ENCODE measurements at regions not wholly inside any gene's neighbourhood (a gene's known extent, or its start where the extent isn't known, plus 50 kb on each side); places are given as distances from the start of the nearest gene placed in this dataset.

DNA sequence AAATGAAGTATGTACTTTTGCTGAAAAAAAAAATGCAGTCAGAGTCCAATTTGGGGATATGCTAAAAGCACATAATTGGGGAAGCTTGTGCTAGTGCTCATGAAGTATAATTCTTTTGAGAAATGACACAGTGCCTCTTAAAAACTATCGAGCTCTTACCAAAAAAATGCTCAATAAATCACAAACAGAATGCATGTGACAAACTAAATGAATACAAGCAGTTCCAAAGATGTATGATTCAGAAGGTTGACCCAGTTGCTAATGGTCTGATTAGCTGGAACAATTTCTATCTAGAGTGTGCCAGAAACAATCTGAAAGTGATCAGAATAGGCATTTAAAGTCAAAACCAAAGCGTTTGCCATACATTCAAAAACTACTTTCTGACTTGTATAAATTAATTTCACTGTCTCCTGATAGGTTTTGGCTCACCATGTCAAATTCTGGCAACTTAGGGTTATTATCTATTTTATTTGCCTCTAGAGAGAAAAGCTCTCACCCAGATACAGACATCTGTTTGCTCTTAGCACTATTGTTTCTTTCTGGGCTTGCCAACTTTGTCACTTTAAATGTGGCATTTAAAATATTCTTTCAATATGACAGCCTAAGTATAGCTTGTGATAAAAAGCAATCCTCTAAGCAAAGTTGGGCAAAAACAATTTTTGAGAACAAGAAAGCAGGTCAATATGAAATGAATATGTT, 114.7 kb upstream of the AHR start:
- DNase-seq: no peak

GRCh38 chr7:17184805-17185689, 113.4 kb upstream of the AHR start:
- no peak for DNase-seq

GRCh38 chr7:17185690-17186070, 112.8 kb upstream of the AHR start:
- peak in 1 of 2 donors; percentile 81 for DNase-seq

DNA sequence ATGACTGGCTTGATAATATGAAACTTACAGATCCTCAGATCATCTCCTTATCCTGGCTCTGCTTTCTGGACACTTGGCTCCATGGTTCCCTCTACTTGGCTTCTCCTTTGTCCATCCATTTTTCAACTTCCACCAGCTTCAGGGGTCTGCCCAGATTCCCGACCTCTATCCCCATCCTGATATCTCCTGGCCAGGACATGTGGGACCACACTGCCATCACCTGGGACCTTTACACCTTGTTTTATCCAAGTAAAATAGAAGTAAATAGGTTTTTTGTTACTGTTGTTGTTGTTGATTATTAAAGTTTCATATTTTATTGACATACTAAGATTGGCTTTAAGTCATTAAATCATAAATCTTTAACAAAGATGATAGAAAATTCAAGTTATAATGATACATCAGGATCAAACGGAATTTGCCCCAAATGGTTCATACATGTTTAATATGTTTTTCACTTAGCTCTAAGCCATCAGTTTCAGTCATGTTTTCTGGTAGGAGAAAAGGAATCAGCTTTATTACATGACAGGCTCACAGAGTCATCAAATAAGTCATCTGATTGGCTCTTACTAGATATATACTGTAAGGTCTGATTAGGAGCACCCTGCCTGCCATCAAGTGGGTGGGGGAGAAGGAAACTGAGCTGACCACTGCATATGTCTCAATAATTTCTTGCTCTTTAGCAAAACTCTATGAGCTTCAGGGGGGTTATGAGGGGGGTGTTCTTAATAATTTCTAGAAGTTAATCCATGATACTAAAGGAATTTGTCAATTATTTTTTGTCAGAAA, 111.5 kb upstream of the AHR start:
- no peak for DNase-seq

GRCh38 chr7:17194656-17195055, 103.8 kb upstream of the AHR start:
- no peak for DNase-seq

DNA sequence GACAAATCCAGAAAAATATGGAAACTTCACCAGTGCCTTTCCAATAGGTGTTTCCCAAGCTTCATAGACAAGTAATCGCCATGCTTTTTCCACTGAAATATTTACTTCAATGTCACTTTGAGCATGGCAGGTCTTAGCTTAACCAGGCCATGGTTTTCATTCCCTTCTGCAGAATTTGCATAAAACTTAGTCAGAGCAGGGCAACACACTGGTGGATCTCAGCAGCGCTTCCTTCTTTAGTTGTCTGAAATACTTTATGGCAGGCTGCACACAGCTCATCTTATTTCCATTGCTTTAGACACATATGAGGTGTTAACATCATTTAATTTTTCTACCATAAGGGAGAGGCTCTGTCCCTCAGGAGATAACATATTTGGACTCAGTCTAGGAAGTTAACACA, 102.9 kb upstream of the AHR start:
- no peak for DNase-seq

DNA sequence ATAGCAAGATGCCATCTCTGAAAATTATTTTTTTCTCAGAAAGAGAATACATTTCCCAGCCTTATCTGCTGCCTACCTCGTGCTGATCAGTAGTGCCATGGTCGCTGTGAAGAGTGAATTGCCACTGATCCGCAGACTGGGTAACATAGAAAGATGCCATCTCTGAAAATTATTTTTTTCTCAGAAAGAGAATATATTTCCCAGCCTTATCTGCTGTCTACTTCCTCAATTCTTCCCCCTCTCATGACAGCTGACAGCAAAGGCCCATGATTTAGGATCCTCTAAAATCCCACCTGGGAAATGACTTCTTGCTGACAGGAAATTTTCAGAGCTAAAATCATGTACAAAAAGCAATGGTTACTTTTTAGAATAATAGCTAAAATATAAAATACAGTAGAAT, 92.5 kb upstream of the AHR start:
- DNase-seq: peak in 1 of 2 donors; percentile 33

DNA sequence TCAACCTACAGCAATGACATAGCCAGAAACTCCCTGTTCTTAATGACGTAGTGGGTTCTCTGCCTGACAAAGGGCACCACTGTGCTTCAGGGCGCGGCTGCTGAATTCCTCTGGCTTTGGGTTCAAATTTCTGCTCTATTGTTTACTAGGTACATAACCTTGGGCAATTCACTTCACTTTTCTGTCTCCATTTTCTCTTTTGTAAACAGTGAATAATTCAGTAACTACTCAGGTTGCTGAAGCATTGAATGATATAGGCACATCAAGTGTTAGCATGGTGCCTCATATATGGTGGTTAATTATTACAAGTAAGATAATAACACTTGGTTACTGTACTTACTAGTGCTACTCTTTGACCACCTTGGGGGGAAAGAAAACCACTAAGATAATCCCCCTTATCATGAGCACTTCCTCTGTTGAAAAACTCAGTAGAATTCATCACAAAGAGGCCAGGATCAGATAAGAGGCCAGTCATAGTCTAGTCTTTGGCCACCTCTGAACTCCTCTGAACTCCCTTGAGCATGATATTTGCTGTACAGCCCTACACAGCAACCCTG, 92.0 kb upstream of the AHR start:
- no peak for DNase-seq

DNA sequence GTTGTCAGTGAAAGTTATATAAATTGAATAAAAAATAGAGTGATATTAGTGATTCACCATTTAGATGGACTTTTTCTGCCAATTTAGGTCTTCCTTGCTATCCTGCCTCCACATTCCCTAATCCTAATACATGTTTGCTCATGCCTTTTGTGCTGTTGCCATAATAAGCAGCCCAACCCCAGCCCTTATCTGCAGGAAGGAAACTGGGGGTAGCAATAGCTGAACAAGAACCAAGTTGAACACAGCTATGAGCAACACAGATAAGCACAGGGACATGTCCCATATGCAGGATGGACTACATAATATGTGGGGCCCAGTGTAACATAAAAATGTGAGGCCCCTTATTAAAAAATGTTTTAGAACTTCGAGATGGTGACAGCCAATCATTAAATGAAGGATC, 91.2 kb upstream of the AHR start:
- peak in 1 of 2 donors; percentile 55 for DNase-seq

- DNase-seq: no peak
Measured at GRCh38 chr7:17209101-17209500, 89.4 kb upstream of the AHR start.

DNA sequence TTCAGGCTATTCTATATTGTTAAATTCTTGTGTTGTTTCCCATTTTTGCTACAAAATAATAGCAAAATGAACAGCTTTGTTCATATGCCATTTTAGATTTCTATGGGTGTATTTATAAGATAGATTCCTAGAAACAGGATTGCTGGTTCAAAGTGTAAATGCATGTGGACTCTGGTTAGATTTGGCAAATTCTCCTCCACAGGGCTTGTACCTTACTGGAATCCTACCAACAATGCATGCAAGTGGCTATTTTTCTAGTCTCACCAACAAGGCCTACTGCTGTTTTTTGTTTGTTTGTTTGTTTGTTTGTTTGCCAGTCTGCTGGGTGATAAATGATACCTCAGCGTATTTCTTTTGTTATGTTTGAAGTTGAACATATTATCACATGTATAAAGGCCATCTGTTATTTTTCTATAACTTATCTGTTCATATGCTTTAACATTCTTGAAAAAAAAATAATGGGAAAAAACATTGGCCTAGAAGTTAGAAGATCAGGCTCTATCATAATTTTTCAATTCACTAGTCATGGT, 87.1 kb upstream of the AHR start:
- DNase-seq: no peak

DNA sequence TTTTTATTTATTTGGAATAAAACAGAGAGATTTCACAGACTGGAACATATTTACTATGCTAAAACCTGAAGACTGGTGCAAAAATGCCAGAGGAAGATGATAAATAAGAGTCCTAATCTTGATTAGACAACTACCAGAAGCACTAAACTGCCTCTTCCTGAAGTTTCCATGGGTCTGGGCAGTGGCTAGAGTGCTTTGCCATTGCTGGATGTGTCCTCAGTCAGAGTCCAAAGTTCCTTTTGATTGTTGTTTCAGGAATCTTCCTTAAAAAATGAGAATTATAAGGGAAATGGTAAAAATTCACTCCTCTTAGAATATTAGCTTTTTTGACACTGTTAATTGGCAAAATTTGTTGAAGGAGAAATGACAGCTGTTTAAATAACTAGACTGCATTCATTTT, 86.3 kb upstream of the AHR start:
- DNase-seq: no peak

DNA sequence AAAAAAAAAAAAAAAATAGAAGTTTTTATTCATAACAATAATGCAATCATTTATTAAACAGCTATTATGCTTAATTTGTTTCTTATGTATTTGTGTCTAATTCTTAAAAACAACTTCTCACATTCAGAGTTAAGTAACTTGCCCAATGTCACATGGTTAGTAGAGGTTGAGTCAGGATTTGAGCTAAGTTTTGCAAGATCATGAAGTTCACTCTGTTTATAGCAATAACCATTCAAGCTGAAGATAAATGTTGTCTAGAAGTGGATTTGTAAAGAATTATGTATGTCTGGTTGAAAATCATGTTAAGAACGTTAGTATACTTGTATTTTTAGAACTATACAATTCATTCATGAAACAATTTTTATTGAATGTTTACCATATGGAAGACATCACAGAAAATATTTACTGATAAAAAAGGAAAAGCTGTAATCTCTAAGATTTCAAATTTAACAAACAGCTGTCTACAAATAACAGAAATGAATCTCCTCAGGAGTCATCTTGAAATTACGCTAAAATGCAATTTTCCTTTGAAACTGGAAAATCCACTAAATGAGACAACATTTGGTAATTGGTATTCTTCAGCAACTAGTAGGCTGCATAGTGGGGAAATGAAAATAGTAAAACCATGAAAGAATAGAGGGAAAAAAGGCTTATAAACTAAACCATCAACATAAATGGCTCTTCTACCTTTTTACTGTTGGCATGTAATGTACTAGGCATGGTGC, 70.5 kb upstream of the AHR start:
- DNase-seq: no peak

DNA sequence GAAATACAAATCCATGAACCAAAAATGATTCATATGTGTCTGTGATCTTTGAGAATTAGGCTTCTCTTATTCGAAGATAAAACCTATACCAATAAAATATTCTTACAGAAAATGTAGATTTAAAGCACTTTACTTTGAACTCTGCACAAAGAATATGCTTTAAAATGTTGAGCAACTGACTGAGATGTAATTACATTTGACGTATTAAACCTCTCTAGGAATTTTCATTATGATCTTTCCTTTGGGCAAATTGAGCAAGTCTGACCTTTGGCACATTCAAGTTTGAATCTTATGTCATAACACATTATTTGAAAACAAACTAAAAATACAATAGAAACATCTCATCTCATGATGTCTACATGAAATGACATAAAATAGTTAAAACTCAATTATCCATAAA, 69.2 kb upstream of the AHR start:
- DNase-seq: no peak

- DNase-seq: no peak
Measured at GRCh38 chr7:17230099-17230807, 68.2 kb upstream of the AHR start.

DNA sequence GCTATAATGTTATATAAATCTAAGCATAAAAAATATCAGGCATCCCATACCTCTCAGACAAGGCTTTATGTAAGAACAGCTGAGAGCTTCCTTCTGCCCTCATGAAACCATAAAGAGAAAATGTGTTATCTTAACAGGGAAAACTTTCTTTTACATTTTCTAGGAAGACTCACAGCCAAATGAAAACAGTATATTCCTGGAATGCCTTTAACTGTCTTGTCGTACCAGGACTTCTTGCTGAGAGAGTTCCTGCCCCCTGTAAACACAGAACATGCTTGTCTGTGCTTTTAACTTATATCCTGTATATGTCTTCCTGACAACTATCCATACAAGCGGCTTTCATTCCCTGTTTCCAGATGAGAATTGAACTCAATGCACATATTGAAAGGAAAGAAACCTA, 64.8 kb upstream of the AHR start:
- no peak for DNase-seq

DNA sequence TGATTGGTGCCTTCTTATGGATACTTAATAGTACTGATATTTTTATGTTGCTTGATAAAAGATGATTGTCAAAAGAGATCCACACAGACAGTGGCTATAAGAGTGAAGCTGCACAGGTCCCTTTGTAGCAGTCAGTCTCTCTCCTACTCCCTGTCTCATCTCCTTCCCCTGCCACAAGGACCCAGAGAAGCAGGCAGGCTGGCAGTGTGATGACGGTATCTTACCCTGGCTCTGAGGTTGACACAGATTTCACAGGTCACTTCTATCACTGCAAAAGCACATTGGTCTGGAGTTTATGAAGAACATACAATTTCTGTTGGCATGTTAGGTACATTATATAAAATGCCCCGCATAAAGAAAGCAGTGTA, 64.4 kb upstream of the AHR start:
- peak; percentile 12 to 79 for DNase-seq

DNA sequence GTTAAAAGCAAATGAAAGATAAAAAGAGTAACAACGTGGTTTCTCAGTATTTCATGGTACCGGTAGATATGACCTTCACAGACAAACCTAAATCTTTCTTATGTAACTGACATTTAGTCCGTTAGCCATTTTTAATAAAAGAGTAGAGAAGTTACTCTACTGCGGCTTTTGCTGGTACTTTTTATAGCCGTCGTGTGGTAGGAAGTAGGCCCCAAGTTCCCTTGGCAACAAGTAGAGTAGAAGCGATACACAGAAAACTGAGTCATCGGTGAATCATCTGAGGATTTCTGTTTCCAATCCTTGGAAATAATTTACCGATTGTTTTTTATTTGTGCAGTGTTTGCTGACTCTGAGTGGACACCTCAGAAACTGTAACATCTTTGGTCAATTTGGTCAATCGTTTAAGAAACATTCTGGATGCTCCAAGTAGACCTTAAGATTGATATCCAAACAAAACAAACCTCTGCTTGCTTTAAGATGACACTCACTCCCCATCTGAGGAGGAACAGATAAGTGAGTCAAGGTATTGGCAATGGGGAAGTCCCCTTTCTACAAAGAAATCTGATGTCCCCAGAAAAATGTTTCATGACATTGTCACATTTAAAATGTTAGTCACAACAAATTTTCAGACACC, 63.9 kb upstream of the AHR start:
- peak in 1 of 2 donors; percentile 95 for DNase-seq

DNA sequence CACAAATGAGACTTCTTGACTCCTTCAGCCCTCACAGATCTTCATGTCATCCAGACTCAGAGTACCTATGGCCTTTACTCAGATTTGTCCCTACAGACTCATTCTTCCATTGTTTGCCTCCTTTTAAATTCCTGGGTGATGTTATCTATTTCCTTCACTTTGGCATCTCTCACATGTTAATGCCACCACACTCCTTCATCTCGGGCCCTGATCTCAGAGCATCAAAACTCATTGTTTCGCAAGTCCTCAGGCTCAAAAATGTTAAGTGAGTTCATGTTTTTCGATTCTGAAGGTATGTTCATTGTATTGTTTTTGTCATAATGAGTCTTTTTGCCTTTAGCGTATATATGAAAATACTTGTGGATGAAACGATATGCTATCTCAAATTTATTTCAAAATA, 62.3 kb upstream of the AHR start:
- DNase-seq: no peak

- no peak for DNase-seq
Measured at GRCh38 chr7:17236603-17237002, 61.8 kb upstream of the AHR start.

DNA sequence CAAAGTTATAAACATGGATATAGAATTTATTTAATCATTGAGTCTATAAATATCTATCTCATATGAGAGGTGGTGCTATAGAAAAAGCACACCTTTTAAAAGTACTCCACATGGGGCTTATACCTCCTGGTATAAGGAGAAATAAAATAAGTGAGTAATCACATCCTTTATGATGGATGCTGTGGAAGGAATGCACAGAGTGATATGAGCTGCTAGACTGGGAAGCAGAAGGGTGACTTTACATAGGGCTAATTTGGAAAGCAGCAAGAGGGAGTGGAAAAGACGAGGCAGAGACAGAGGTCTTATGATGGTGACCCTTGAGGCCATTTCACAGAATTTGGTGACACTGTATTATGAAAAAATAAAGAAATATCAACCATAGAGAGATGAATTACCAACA, 59.4 kb upstream of the AHR start:
- DNase-seq: no peak

All from bone marrow (tissue), 2 donors.